ENCODE measurements at regions not wholly inside any gene's neighbourhood (a gene's known extent, or its start where the extent isn't known, plus 50 kb on each side); places are given as distances from the start of the nearest gene placed in this dataset.

DNA sequence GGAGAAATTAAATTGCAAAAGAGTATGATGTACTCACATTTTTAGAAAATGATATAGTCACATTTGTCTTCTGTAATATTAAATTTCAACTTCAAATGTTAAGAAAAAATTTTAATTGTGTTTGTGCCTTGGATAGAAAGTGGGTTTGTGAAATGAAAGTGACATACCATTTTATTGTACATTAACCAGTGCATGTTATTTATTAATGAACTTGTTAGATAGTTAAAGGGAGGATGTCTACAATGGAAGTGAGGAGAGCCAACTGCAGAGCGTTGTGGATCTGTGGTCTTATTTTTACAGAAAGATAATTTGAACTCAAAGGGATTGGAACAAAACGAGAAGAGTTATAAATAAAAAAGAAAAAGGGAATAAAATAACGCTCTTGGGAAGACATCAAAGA, 291.7 kb downstream of the ARL4A start:
- TF ChIP-seq, protein P1, sequence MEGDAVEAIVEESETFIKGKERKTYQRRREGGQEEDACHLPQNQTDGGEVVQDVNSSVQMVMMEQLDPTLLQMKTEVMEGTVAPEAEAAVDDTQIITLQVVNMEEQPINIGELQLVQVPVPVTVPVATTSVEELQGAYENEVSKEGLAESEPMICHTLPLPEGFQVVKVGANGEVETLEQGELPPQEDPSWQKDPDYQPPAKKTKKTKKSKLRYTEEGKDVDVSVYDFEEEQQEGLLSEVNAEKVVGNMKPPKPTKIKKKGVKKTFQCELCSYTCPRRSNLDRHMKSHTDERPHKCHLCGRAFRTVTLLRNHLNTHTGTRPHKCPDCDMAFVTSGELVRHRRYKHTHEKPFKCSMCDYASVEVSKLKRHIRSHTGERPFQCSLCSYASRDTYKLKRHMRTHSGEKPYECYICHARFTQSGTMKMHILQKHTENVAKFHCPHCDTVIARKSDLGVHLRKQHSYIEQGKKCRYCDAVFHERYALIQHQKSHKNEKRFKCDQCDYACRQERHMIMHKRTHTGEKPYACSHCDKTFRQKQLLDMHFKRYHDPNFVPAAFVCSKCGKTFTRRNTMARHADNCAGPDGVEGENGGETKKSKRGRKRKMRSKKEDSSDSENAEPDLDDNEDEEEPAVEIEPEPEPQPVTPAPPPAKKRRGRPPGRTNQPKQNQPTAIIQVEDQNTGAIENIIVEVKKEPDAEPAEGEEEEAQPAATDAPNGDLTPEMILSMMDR (conservative IDR thresholded peaks at IDR 0.05), result no peak
- TF ChIP-seq EZH2 (IDR thresholded peaks at IDR 0.05; ENCODE audit: low read depth), result no peak

Data from PC-9 (cell line).